ENCODE measurements at regions not wholly inside any gene's neighbourhood (a gene's known extent, or its start where the extent isn't known, plus 50 kb on each side); places are given as distances from the start of the nearest gene placed in this dataset.

GRCh38 chr12:28868414-28868813 lies 280.7 kb upstream of the FAR2 start:
- Mint-ChIP-seq H3K4me1 (ENCODE audit: low read depth) (peaks cover 7% of the 10 kb centered on the region; the same call in 1 of the 2 replicates), H3K36me3 (ENCODE audit: low read depth) (no peaks in the 10 kb centered on the region), H3K9me3 (no peaks in the 10 kb centered on the region), H3K27ac (no peak overlapping the region), H3K4me3 (no peak overlapping the region), H3K27me3 (ENCODE audit: insufficient read depth) (no peaks in the 10 kb centered on the region; the same call in 1 of the 2 replicates)
- TF ChIP-seq CTCF (IDR thresholded peaks at IDR 0.05): no peak
- no peak for DNase-seq

- H3K36me3 Mint-ChIP-seq (ENCODE audit: low read depth): no peaks in the 10 kb centered on the region
- TF ChIP-seq CTCF (IDR thresholded peaks at IDR 0.05): no peak
- H3K9me3 Mint-ChIP-seq: no peaks in the 10 kb centered on the region
- H3K27ac Mint-ChIP-seq: no peak overlapping the region
- DNase-seq: peak; percentile 9
- no peak overlapping the region for H3K4me3 Mint-ChIP-seq
- H3K4me1 Mint-ChIP-seq (ENCODE audit: low read depth): peaks cover 7% of the 10 kb centered on the region; the same call in 1 of the 2 replicates
- H3K27me3 Mint-ChIP-seq (ENCODE audit: insufficient read depth): no peaks in the 10 kb centered on the region; the same call in 1 of the 2 replicates
Observed at GRCh38 chr12:28869197-28869596, 279.9 kb upstream of the FAR2 start.

GRCh38 chr12:28870839-28871440 lies 278.1 kb upstream of the FAR2 start:
- Mint-ChIP-seq H3K27me3 (ENCODE audit: insufficient read depth) (no peaks in the 10 kb centered on the region; the same call in 1 of the 2 replicates), H3K9me3 (no peaks in the 10 kb centered on the region), H3K36me3 (ENCODE audit: low read depth) (no peaks in the 10 kb centered on the region), H3K27ac (no peak overlapping the region), H3K4me1 (ENCODE audit: low read depth) (peaks cover 7% of the 10 kb centered on the region; the same call in 1 of the 2 replicates), H3K4me3 (no peak overlapping the region)
- DNase-seq: no peak
- no peak for TF ChIP-seq CTCF (IDR thresholded peaks at IDR 0.05)

GRCh38 chr12:28872654-28873268 lies 276.3 kb upstream of the FAR2 start:
- TF ChIP-seq CTCF (IDR thresholded peaks at IDR 0.05): peak; percentile 83
- H3K27me3 Mint-ChIP-seq (ENCODE audit: insufficient read depth): no peaks in the 10 kb centered on the region; the same call in 1 of the 2 replicates
- no peak overlapping the region for H3K27ac Mint-ChIP-seq
- no peaks in the 10 kb centered on the region for H3K9me3 Mint-ChIP-seq
- H3K4me1 Mint-ChIP-seq (ENCODE audit: low read depth): peaks cover 7% of the 10 kb centered on the region; the same call in 1 of the 2 replicates
- no peaks in the 10 kb centered on the region for H3K36me3 Mint-ChIP-seq (ENCODE audit: low read depth)
- DNase-seq: peak; percentile 46
- no peak overlapping the region for H3K4me3 Mint-ChIP-seq

- Mint-ChIP-seq H3K27ac (no peak overlapping the region), H3K4me1 (ENCODE audit: low read depth) (no peaks in the 10 kb centered on the region), H3K27me3 (ENCODE audit: insufficient read depth) (no peaks in the 10 kb centered on the region; the same call in 1 of the 2 replicates), H3K36me3 (ENCODE audit: low read depth) (no peaks in the 10 kb centered on the region), H3K4me3 (no peak overlapping the region), H3K9me3 (no peaks in the 10 kb centered on the region)
- TF ChIP-seq CTCF (IDR thresholded peaks at IDR 0.05): no peak
- DNase-seq: no peak
Observed at GRCh38 chr12:28874758-28875157, 274.3 kb upstream of the FAR2 start.
